B cell (primary cell): ENCODE measurements at regions not wholly inside any gene's neighbourhood (a gene's known extent, or its start where the extent isn't known, plus 50 kb on each side); places are given as distances from the start of the nearest gene placed in this dataset.

ENCODE experiments used
- CTCF ChIP-seq: fragments of 200-600 bp; IDR thresholded peaks from one replicate; pipeline ENCODE4 v1.8.0; 2022; ENCODE audit warnings: antibody characterized with exemption, mild to moderate bottlenecking
- EZH2 ChIP-seq: IDR thresholded peaks from 2 replicates; pipeline ENCODE4 v1.6.1; 2012; ENCODE audit warnings: borderline replicate concordance, low read depth, mild to moderate bottlenecking, moderate library complexity, low read length; ENCODE audit not compliant: insufficient read depth, poor library complexity, severe bottlenecking

DNA sequence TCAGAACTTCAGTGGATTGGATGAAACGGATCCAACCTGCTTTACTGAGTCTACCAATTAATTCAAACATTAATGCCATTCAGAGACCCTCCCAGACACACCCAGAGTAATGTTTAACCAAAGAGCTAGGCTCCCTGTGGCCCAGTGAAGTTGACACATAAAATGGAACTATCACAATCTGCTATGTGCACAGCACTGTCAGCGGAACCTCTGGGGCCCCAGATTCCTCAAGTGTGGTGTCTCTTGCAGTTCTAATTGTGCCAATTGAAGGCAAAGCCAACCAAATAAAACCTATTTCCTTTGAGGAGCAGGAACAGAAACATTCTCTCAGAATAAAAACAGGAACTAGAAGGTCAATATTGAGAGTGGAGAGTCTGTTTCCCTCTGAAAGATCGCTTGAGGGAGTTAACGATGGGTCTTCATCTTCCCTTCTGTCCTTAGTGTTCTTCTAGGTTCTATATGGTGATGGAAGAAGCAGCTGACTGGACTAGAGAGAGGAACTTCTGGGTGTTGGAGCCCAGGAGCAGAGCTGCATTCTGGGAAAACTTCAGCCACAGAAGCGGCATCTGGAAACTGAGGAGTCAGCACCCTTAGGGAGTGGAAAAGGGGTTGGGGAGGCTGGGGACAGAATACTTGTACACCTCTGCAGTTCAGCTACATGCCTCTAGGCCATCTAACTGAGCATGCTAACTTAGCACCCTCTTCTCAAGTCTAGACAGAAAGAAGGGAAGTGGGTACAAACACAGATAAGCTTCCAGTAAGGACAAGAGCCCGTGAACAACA lies 174.4 kb upstream of the FBXO11 start:
- TF ChIP-seq CTCF (no peak), EZH2 (no peak)
